Gastrocnemius medialis (tissue), 4 donors: ENCODE measurements at regions not wholly inside any gene's neighbourhood (a gene's known extent, or its start where the extent isn't known, plus 50 kb on each side); places are given as distances from the start of the nearest gene placed in this dataset.
"Not testable (repeated sequence)": the region's sequence is repeated elsewhere in the genome, so short reads cannot be mapped to it uniquely, and the experiment has no call there.

Source experiments
- ATAC-seq, 2 donors: fragments of 150-250 bp; one replicate each; pipeline ENCODE4 v1.9.1; 2016
- DNase-seq, 2 donors: peaks; one replicate each; pipeline ENCODE4 v3.0.0-alpha.2; 2019
- H3K27ac ChIP-seq, 4 donors: fragments of 200-600 bp; sonication (generic); 1 replicate in 1 of 4; 2 replicates in 3 of 4; pipeline ENCODE4 v1.5.1; 2016 to 2018; ENCODE audit warnings: mild to moderate bottlenecking in 2 of 4, moderate library complexity in 1 of 4
- H3K27me3 ChIP-seq, 3 donors: fragments of 200-600 bp; sonication (generic) in 2 of 3; 1 replicate in 1 of 3; 2 replicates in 2 of 3; pipeline versions ENCODE4 v1.5.1 to v1.6.0; 2016 to 2019; ENCODE audit warnings: mild to moderate bottlenecking in 1 of 3, moderate library complexity in 1 of 3
- H3K36me3 ChIP-seq, 2 donors: fragments of 200-600 bp; sonication (generic) in 1 of 2; one replicate each; pipeline ENCODE4 v1.5.1; 2017 to 2018
- H3K4me1 ChIP-seq, 2 donors: fragments of 200-600 bp; sonication (generic) in 1 of 2; one replicate each; pipeline ENCODE4 v1.5.1; 2016 to 2017; ENCODE audit warnings: mild to moderate bottlenecking in 2 of 2
- H3K4me3 ChIP-seq, 4 donors: fragments of 200-600 bp; sonication (generic) in 3 of 4; 1 replicate in 1 of 4; 2 replicates in 3 of 4; pipeline ENCODE4 v1.5.1; 2016 to 2019; ENCODE audit warnings: mild to moderate bottlenecking in 2 of 4
- H3K9me3 ChIP-seq, 3 donors: fragments of 200-600 bp; sonication (generic) in 2 of 3; 1 replicate in 1 of 3; 2 replicates in 2 of 3; pipeline ENCODE4 v1.5.1; 2016 to 2019
- CTCF ChIP-seq, 5 experiments: fragments of 450-650 bp in 3 of 5; fragments of 200-600 bp in 2 of 5; sonication (generic) in 2 of 5; IDR thresholded peaks in 4 of 5; conservative IDR thresholded peaks in 1 of 5; 1 replicate in 4 of 5; 2 replicates in 1 of 5; pipeline ENCODE4 v1.5.1; 2016 to 2019; ENCODE audit warnings: antibody characterized with exemption in 5 of 5, mild to moderate bottlenecking in 3 of 5, moderate library complexity in 3 of 5
- POLR2A ChIP-seq, 2 donors: fragments of 450-650 bp; IDR thresholded peaks; one replicate each; pipeline ENCODE4 v1.6.1; 2017; ENCODE audit warnings: antibody characterized with exemption in 2 of 2, mild to moderate bottlenecking in 2 of 2, moderate library complexity in 2 of 2
- in situ Hi-C, 4 donors: fragments of 200-750 bp; cut with MboI; loops; one replicate each; pipeline versions ENCODE4 v1.15.0 to v1.8.0; 2017; ENCODE audit warnings: low sequenced_read_pairs in 4 of 4
- intact Hi-C: fragments of 100-400 bp; cut with DNase I; formaldehyde crosslinking; loops from one replicate; pipeline ENCODE4 v1.15.1; 2023; ENCODE audit warnings: low total_unique reads

- in situ Hi-C loops, result no loop called here
These were observed 229.9 kb upstream of the DAB2 start for GRCh38 chr5:39654715-39655114.

GRCh38 chr5:39652481-39652880, 227.7 kb upstream of the DAB2 start:
- intact Hi-C loops, ATAC-seq, H3K4me3 ChIP-seq, in situ Hi-C loops, H3K4me1 ChIP-seq, H3K27ac ChIP-seq, H3K36me3 ChIP-seq, H3K27me3 ChIP-seq, H3K9me3 ChIP-seq, DNase-seq: not testable (repeated sequence)

More at GRCh38 chr5:39654715-39655114, 229.9 kb upstream of the DAB2 start:
- no peak for TF ChIP-seq POLR2A (IDR thresholded peaks at IDR 0.05)
- TF ChIP-seq CTCF (IDR thresholded peaks at IDR 0.05 in 4 of 5, conservative IDR thresholded peaks at IDR 0.05 in 1 of 5), result no peak
- intact Hi-C loops, result no loop called here
- DNase-seq (no peak), ATAC-seq (no peak)
- Histone ChIP-seq H3K4me3 (no peak overlapping the region), H3K4me1 (no peaks in the 10 kb centered on the region), H3K9me3 (no peaks in the 10 kb centered on the region), H3K36me3 (no peaks in the 10 kb centered on the region), H3K27me3 (no peaks in the 10 kb centered on the region), H3K27ac (no peak overlapping the region)

- Histone ChIP-seq H3K4me1 (no peaks in the 10 kb centered on the region), H3K36me3 (no peaks in the 10 kb centered on the region), H3K27ac (no peak overlapping the region), H3K9me3 (no peaks in the 10 kb centered on the region), H3K4me3 (no peak overlapping the region), H3K27me3 (no peaks in the 10 kb centered on the region)
- in situ Hi-C loops (no loop called here), intact Hi-C loops (no loop called here)
- DNase-seq (no peak), ATAC-seq (no peak)
- TF ChIP-seq POLR2A (IDR thresholded peaks at IDR 0.05) (no peak), CTCF (IDR thresholded peaks at IDR 0.05 in 4 of 5, conservative IDR thresholded peaks at IDR 0.05 in 1 of 5) (no peak)
These were observed 227.3 kb upstream of the DAB2 start for GRCh38 chr5:39652036-39652435.

- TF ChIP-seq POLR2A (IDR thresholded peaks at IDR 0.05), result no peak
- TF ChIP-seq CTCF (IDR thresholded peaks at IDR 0.05 in 4 of 5, conservative IDR thresholded peaks at IDR 0.05 in 1 of 5), result no peak
- intact Hi-C loops (no loop called here), in situ Hi-C loops (no loop called here)
- Histone ChIP-seq H3K4me3 (no peak overlapping the region), H3K9me3 (no peaks in the 10 kb centered on the region), H3K36me3 (no peaks in the 10 kb centered on the region), H3K27ac (no peak overlapping the region), H3K27me3 (no peaks in the 10 kb centered on the region), H3K4me1 (no peaks in the 10 kb centered on the region)
- ATAC-seq, result no peak
- no peak for DNase-seq
These were observed 225.4 kb upstream of the DAB2 start for GRCh38 chr5:39650008-39650762.

- intact Hi-C loops, result no loop called here
- no peaks in the 10 kb centered on the region for H3K4me1 ChIP-seq
- DNase-seq (no peak), ATAC-seq (no peak)
- H3K4me3 ChIP-seq, result no peak overlapping the region
- in situ Hi-C loops, result no loop called here
- no peaks in the 10 kb centered on the region for H3K27me3 ChIP-seq
- no peak overlapping the region for H3K27ac ChIP-seq
- TF ChIP-seq CTCF (IDR thresholded peaks at IDR 0.05 in 4 of 5, conservative IDR thresholded peaks at IDR 0.05 in 1 of 5), result no peak
- no peak for TF ChIP-seq POLR2A (IDR thresholded peaks at IDR 0.05)
- no peaks in the 10 kb centered on the region for H3K36me3 ChIP-seq
- no peaks in the 10 kb centered on the region for H3K9me3 ChIP-seq
These were observed 224.1 kb upstream of the DAB2 start for GRCh38 chr5:39648848-39649227.
